Fibroblast of lung (primary cell): ENCODE measurements at regions not wholly inside any gene's neighbourhood (a gene's known extent, or its start where the extent isn't known, plus 50 kb on each side); places are given as distances from the start of the nearest gene placed in this dataset.

ENCODE experiments used
- EZH2 ChIP-seq: IDR thresholded peaks from 2 replicates; pipeline ENCODE4 v1.5.1; 2012; ENCODE audit warnings: low read length, control low read depth, mild to moderate bottlenecking; ENCODE audit errors: missing control alignments
- TF ChIP-seq, protein P1 (sequence below), 2 donors: IDR thresholded peaks in 1 of 2; conservative IDR thresholded peaks in 1 of 2; 1 replicate in 1 of 2; 2 replicates in 1 of 2; pipeline ENCODE4 v1.5.1; 2011 to 2012; ENCODE audit warnings: low read length in 2 of 2, control low read depth in 1 of 2, inconsistent platforms in 1 of 2, low read depth in 1 of 2, mild to moderate bottlenecking in 1 of 2

DNA sequence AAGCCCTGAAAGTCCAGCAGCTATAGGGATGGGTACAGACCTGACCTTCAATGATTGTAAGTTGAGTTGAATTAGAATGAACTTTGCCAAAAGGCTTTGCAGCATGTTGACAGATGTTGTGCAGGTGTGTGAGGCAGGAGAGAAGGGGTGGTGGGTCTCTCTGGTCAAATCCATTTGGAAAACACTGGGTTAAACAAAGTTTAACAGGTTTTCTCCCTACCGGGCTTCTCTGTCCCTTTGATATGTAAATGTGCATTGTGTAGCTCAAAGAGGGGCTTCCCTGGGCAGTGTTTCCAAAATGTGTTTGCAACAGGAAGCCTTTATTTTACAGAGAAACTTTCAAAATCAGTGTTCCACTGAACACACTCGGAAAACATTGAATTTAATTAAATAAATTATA is 72.1 kb upstream of the BRINP1 start:
- TF ChIP-seq, protein P1, sequence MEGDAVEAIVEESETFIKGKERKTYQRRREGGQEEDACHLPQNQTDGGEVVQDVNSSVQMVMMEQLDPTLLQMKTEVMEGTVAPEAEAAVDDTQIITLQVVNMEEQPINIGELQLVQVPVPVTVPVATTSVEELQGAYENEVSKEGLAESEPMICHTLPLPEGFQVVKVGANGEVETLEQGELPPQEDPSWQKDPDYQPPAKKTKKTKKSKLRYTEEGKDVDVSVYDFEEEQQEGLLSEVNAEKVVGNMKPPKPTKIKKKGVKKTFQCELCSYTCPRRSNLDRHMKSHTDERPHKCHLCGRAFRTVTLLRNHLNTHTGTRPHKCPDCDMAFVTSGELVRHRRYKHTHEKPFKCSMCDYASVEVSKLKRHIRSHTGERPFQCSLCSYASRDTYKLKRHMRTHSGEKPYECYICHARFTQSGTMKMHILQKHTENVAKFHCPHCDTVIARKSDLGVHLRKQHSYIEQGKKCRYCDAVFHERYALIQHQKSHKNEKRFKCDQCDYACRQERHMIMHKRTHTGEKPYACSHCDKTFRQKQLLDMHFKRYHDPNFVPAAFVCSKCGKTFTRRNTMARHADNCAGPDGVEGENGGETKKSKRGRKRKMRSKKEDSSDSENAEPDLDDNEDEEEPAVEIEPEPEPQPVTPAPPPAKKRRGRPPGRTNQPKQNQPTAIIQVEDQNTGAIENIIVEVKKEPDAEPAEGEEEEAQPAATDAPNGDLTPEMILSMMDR (conservative IDR thresholded peaks at IDR 0.05 in 1 of 2, IDR thresholded peaks at IDR 0.05 in 1 of 2; ENCODE audit: low read depth in 1 of 2, low read length in 2 of 2) = no peak
- TF ChIP-seq EZH2 = no peak
